Psoas muscle (tissue), 7 donors: ENCODE measurements at regions not wholly inside any gene's neighbourhood (a gene's known extent, or its start where the extent isn't known, plus 50 kb on each side); places are given as distances from the start of the nearest gene placed in this dataset.

Experiments used
- ATAC-seq, 4 donors: fragments of 200-7000 bp; cut with Tn5 transposase; one replicate each; pipeline ENCODE4 v1.9.1; 2020; ENCODE audit warnings: moderate library complexity in 3 of 4, mild to moderate bottlenecking in 2 of 4
- DNase-seq, 2 donors: peaks; one replicate each; pipeline ENCODE4 v3.0.0-alpha.2; 2020
- H3K27ac ChIP-seq: fragments of 200-600 bp; one replicate; pipeline ENCODE4 v1.8.0; 2022
- H3K27me3 ChIP-seq, 3 donors: fragments of 200-600 bp in 1 of 3; one replicate each; pipeline versions ENCODE4 v1.6.1 to v1.8.0; 2013 to 2022; ENCODE audit warnings: low read length in 2 of 3, mild to moderate bottlenecking in 2 of 3, moderate library complexity in 1 of 3; ENCODE audit not compliant: insufficient read depth in 3 of 3
- H3K36me3 ChIP-seq, 2 donors: fragments of 200-600 bp in 1 of 2; one replicate each; pipeline versions ENCODE4 v1.6.1 to v1.8.0; 2013 to 2022; ENCODE audit warnings: low read depth in 1 of 2, mild to moderate bottlenecking in 1 of 2, moderate library complexity in 1 of 2; ENCODE audit not compliant: insufficient read depth in 1 of 2
- H3K4me1 ChIP-seq: fragments of 200-600 bp; one replicate; pipeline ENCODE4 v1.8.0; 2022
- H3K4me3 ChIP-seq: fragments of 200-600 bp; one replicate; pipeline ENCODE4 v1.8.0; 2022; ENCODE audit warnings: mild to moderate bottlenecking
- H3K9me3 ChIP-seq: fragments of 200-600 bp; one replicate; pipeline ENCODE4 v1.8.0; 2022
- CTCF ChIP-seq: fragments of 200-600 bp; IDR thresholded peaks from one replicate; pipeline ENCODE4 v1.8.0; 2022; ENCODE audit warnings: antibody characterized with exemption
- WGBS, 3 donors: extraction: QIAGEN DNeasy Blood & Tissue Kit; methylation state at CpG; one replicate each; pipeline versions ENCODE4 v1.1.6 to v1.1.7; 2013; 5-methylcytosine and 5-hydroxymethylcytosine counted together
- intact Hi-C, 2 donors: fragments of 100-400 bp; cut with DNase I; formaldehyde crosslinking; loops; one replicate each; pipeline versions ENCODE4 v1.11.0 to v1.14.2; 2022
- donor health status: healthy with polysubstance abuse.
- donor health status: DM: no; HTN: no; CAD: no; lungs with moderate emphysema.
- donor health status: Bipolar disorder and iron deficiency.
- donor health status: healthy.
- donor health status: DM: yes; HTN: yes; CAD: no.
- donor health status: DM: no; HTN: no; CAD: no.
- donor health status: DM: yes; HTN: yes; CAD: no.

GRCh38 chr13:104577071-104577815 is 1511.0 kb upstream of the SLC10A2 start:
- H3K4me3 ChIP-seq: no peak overlapping the region
- DNase-seq (no peak), ATAC-seq (no peak)
- TF ChIP-seq CTCF: no peak
- no peaks in the 10 kb centered on the region for H3K36me3 ChIP-seq
- no peaks in the 10 kb centered on the region for H3K27me3 ChIP-seq
- no peak overlapping the region for H3K27ac ChIP-seq
- intact Hi-C loops: loop anchor here (10.0 kb wide), 2 partner anchors 692 to 1958 kb away; partner anchors contain the start of gene EFNB2 (in 1 of the 2)
- H3K9me3 ChIP-seq: peaks cover 3% of the 10 kb centered on the region
- H3K4me1 ChIP-seq: no peaks in the 10 kb centered on the region
- 77 to 82% (median 82%) methylated on average over 4 of the region's 4 CpGs for WGBS, 3 donors

GRCh38 chr13:104571893-104572229 is 1505.6 kb upstream of the SLC10A2 start:
- Histone ChIP-seq H3K27ac (no peak overlapping the region), H3K9me3 (no peaks in the 10 kb centered on the region), H3K27me3 (no peaks in the 10 kb centered on the region), H3K4me3 (no peak overlapping the region), H3K4me1 (peaks cover 4% of the 10 kb centered on the region), H3K36me3 (no peaks in the 10 kb centered on the region)
- intact Hi-C loops: loop anchor here (5.0 to 10.0 kb wide), 3 partner anchors 687 to 1963 kb away; partner anchors contain the start of gene EFNB2 (in 1 of the 2)
- ATAC-seq: no peak
- WGBS, 3 donors: 39 to 46% (median 40%) methylated on average over 2 of the region's 2 CpGs
- no peak for TF ChIP-seq CTCF
- no peak for DNase-seq

DNA sequence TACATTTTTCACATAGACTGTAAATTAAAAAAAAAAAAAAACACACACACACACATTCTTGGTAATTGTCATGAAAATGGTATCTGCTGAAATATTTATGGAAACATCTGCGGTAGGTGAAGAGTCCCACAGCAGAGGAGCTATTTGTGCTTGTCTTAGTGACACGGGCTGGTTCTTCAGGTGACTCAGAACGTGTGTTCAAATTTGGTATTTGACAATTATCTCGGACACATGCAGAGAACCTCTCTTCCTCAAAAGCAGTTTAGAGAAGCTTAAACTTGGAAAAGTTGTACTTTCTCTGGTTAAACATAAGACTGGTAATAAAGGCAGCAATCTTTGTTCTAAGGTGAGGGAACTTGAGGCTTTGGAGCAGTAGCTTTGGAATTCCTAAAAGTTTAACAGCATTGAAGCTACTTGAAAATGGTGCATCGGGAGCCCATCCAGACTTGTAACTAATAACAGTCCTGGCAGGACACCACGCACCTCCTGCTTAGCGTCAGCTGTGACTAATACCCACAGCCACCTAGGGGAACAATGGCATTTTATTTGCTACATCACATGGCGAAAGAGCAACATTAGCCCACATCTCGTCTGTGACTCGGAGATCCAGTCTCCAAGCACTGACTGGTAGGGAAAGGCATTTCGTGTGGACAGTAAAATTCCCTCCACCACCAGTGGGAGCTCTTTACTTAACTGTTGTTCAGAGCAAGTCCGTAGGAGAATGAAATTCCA is 1505.1 kb upstream of the SLC10A2 start:
- Histone ChIP-seq H3K9me3 (no peaks in the 10 kb centered on the region), H3K27me3 (no peaks in the 10 kb centered on the region), H3K27ac (peak overlapping the region; percentile 2), H3K36me3 (no peaks in the 10 kb centered on the region), H3K4me3 (no peak overlapping the region), H3K4me1 (peaks cover 4% of the 10 kb centered on the region)
- DNase-seq: peak; percentile 28 to 56
- WGBS, 3 donors: 19 to 27% (median 21%) methylated on average over 12 of the region's 12 CpGs
- ATAC-seq: peak; percentile 86 to 99 (median 98)
- intact Hi-C loops: loop anchor here (5.0 to 10.0 kb wide), 3 partner anchors 687 to 1963 kb away; partner anchors contain the start of gene EFNB2 (in 1 of the 2)
- TF ChIP-seq CTCF: peak; percentile 65

GRCh38 chr13:104567114-104567513 is 1500.9 kb upstream of the SLC10A2 start:
- Histone ChIP-seq H3K27ac (no peak overlapping the region), H3K27me3 (no peaks in the 10 kb centered on the region), H3K4me3 (no peak overlapping the region), H3K4me1 (peaks cover 4% of the 10 kb centered on the region), H3K36me3 (no peaks in the 10 kb centered on the region), H3K9me3 (no peaks in the 10 kb centered on the region)
- no peak for ATAC-seq
- no peak for DNase-seq
- 85 to 91% (median 86%) methylated on average over 5 of the region's 5 CpGs for WGBS, 3 donors
- intact Hi-C loops: no loop called here
- TF ChIP-seq CTCF: no peak
